H9 (cell line): ENCODE measurements at regions not wholly inside any gene's neighbourhood (a gene's known extent, or its start where the extent isn't known, plus 50 kb on each side); places are given as distances from the start of the nearest gene placed in this dataset.
A peak's percentile ranks its signal among the peaks of the same experiment; 100 is the strongest.

Experiments used
- DNase-seq: peaks from one replicate; pipeline ENCODE4 v3.0.0-alpha.2; 2017
- H2AFZ ChIP-seq: one replicate; pipeline ENCODE4 v1.6.1; 2013; ENCODE audit warnings: mild to moderate bottlenecking, low read length, control low read depth, moderate library complexity
- H2AK5ac ChIP-seq: 2 replicates; pipeline ENCODE4 v1.6.1; 2013; ENCODE audit warnings: low read length, control low read depth, mixed read lengths; ENCODE audit not compliant: insufficient read length
- H2BK120ac ChIP-seq: one replicate; pipeline ENCODE4 v1.6.1; 2013; ENCODE audit warnings: low read depth, mild to moderate bottlenecking, low read length, control low read depth, inconsistent platforms; ENCODE audit not compliant: poor library complexity, severe bottlenecking
- H2BK12ac ChIP-seq: 2 replicates; pipeline ENCODE4 v1.6.1; 2013; ENCODE audit warnings: low read length, control low read depth, mixed read lengths, low read depth; ENCODE audit not compliant: insufficient read length
- H2BK15ac ChIP-seq: 2 replicates; pipeline ENCODE4 v1.6.1; 2013; ENCODE audit warnings: low read depth, low read length, control low read depth
- H2BK20ac ChIP-seq: one replicate; pipeline ENCODE4 v1.6.1; 2013; ENCODE audit warnings: low read depth, mild to moderate bottlenecking, low read length, control low read depth, inconsistent platforms; ENCODE audit not compliant: poor library complexity, severe bottlenecking
- H2BK5ac ChIP-seq: 2 replicates; pipeline ENCODE4 v1.6.1; 2013; ENCODE audit warnings: low read length, control low read depth, mixed read lengths; ENCODE audit not compliant: insufficient read length
- H3K14ac ChIP-seq: 2 replicates; pipeline ENCODE4 v1.6.1; 2013; ENCODE audit warnings: low read length, control low read depth; ENCODE audit not compliant: insufficient read depth
- H3K18ac ChIP-seq: 2 replicates; pipeline ENCODE4 v1.6.1; 2013; ENCODE audit warnings: low read depth, mild to moderate bottlenecking, mixed read lengths, low read length, control low read depth; ENCODE audit not compliant: insufficient read length
- H3K23ac ChIP-seq: 2 replicates; pipeline ENCODE4 v1.6.1; 2013; ENCODE audit warnings: low read length, control low read depth, mixed read lengths, low read depth; ENCODE audit not compliant: insufficient read length
- H3K23me2 ChIP-seq: 2 replicates; pipeline ENCODE4 v1.6.1; 2013; ENCODE audit warnings: low read depth, mild to moderate bottlenecking, mixed read lengths, low read length, control low read depth; ENCODE audit not compliant: insufficient read length, poor library complexity, severe bottlenecking
- H3K27ac ChIP-seq: 2 replicates; pipeline ENCODE4 v1.5.1; 2013; ENCODE audit warnings: low read length, control low read depth, mixed read lengths, low read depth; ENCODE audit not compliant: insufficient read length
- H3K27me3 ChIP-seq: 2 replicates; pipeline ENCODE4 v1.6.1; 2013; ENCODE audit warnings: low read length, control low read depth, inconsistent platforms; ENCODE audit not compliant: insufficient read depth
- H3K4ac ChIP-seq: 2 replicates; pipeline ENCODE4 v1.6.1; 2013; ENCODE audit warnings: low read depth, mild to moderate bottlenecking, control low read depth, inconsistent platforms, low read length, moderate library complexity
- H3K4me1 ChIP-seq: 2 replicates; pipeline ENCODE4 v1.6.1; 2013; ENCODE audit warnings: low read length, control low read depth, inconsistent platforms; ENCODE audit not compliant: insufficient read depth
- H3K4me2 ChIP-seq: 2 replicates; pipeline ENCODE4 v1.6.1; 2013; ENCODE audit warnings: low read length, control low read depth, mixed read lengths; ENCODE audit not compliant: insufficient read length, insufficient read depth
- H3K56ac ChIP-seq: 2 replicates; pipeline ENCODE4 v1.6.1; 2013; ENCODE audit warnings: low read depth, mild to moderate bottlenecking, mixed read lengths, low read length, control low read depth; ENCODE audit not compliant: insufficient read length
- H3K79me1 ChIP-seq: 2 replicates; pipeline ENCODE4 v1.6.1; 2013; ENCODE audit warnings: low read depth, mild to moderate bottlenecking, moderate library complexity, low read length, control low read depth, inconsistent platforms; ENCODE audit not compliant: insufficient read depth, poor library complexity, severe bottlenecking
- H3K79me2 ChIP-seq: 2 replicates; pipeline ENCODE4 v1.6.1; 2013; ENCODE audit warnings: low read length, control low read depth, inconsistent platforms; ENCODE audit not compliant: insufficient read depth
- H3K9ac ChIP-seq: 2 replicates; pipeline ENCODE4 v1.6.1; 2013; ENCODE audit warnings: low read length, control low read depth, mixed read lengths; ENCODE audit not compliant: insufficient read length; ENCODE audit errors: extremely low read depth
- H3K9me3 ChIP-seq: one replicate; pipeline ENCODE4 v1.6.1; 2013; ENCODE audit warnings: low read depth, low read length, inconsistent platforms; ENCODE audit not compliant: control insufficient read depth
- H3T11ph ChIP-seq: one replicate; pipeline ENCODE4 v1.6.1; 2013; ENCODE audit warnings: mild to moderate bottlenecking, low read length, control low read depth, inconsistent platforms
- H4K20me1 ChIP-seq: one replicate; pipeline ENCODE4 v1.6.1; 2013; ENCODE audit not compliant: control insufficient read depth, insufficient read length, insufficient read depth
- H4K5ac ChIP-seq: 2 replicates; pipeline ENCODE4 v1.6.1; 2013; ENCODE audit warnings: low read depth, mild to moderate bottlenecking, mixed read lengths, low read length, control low read depth; ENCODE audit not compliant: insufficient read length
- H4K8ac ChIP-seq: replicated peaks from 2 replicates; pipeline ENCODE4 v1.6.1; 2013; ENCODE audit warnings: low read length, control low read depth, mixed read lengths, low read depth; ENCODE audit not compliant: insufficient read length
- H4K91ac ChIP-seq: 2 replicates; pipeline ENCODE4 v1.6.1; 2013; ENCODE audit warnings: low read depth, mild to moderate bottlenecking, moderate library complexity, mixed read lengths, low read length, control low read depth; ENCODE audit not compliant: insufficient read length
- H3K27ac Mint-ChIP-seq, 3 experiments: 2 replicates in 2 of 3; 3 replicates in 1 of 3; pipeline ENCODE4 v1.8.0; 2020 to 2021; ENCODE audit warnings: mixed read lengths in 3 of 3, mild to moderate bottlenecking in 1 of 3, moderate library complexity in 1 of 3
- H3K27me3 Mint-ChIP-seq: 2 replicates; pipeline ENCODE4 v1.8.0; 2021; ENCODE audit warnings: low read depth, mild to moderate bottlenecking, moderate library complexity, mixed read lengths
- H3K36me3 Mint-ChIP-seq, 3 experiments: 2 replicates in 2 of 3; 3 replicates in 1 of 3; pipeline ENCODE4 v1.8.0; 2020 to 2021; ENCODE audit warnings: low read depth in 3 of 3, mixed read lengths in 3 of 3; ENCODE audit not compliant: insufficient read depth in 1 of 3
- H3K4me1 Mint-ChIP-seq, 2 experiments: 2 replicates each; pipeline ENCODE4 v1.8.0; 2020; ENCODE audit warnings: mixed read lengths in 2 of 2
- H3K4me3 Mint-ChIP-seq, 2 experiments: 2 replicates in 1 of 2; 3 replicates in 1 of 2; pipeline ENCODE4 v1.8.0; 2020 to 2021; ENCODE audit warnings: mild to moderate bottlenecking in 2 of 2, mixed read lengths in 2 of 2, moderate library complexity in 1 of 2
- H3K9me3 Mint-ChIP-seq, 2 experiments: 2 replicates in 1 of 2; 3 replicates in 1 of 2; pipeline ENCODE4 v1.8.0; 2020; ENCODE audit warnings: mild to moderate bottlenecking in 2 of 2, mixed read lengths in 2 of 2, moderate library complexity in 1 of 2
- CTCF ChIP-seq: fragments of 200-600 bp; sonication (generic); conservative IDR thresholded peaks from 3 replicates; pipeline ENCODE4 v1.8.0; 2021; ENCODE audit warnings: antibody characterized with exemption, mild to moderate bottlenecking
- WGBS: extraction: QIAGEN DNeasy Blood & Tissue Kit; methylation state at CpG from one replicate; pipeline ENCODE4 v1.1.7; 2013; ENCODE audit warnings: missing lambda C conversion rate, low lambda C conversion rate, mixed read lengths; ENCODE audit not compliant: insufficient read length; ENCODE audit errors: extremely low coverage; 5-methylcytosine and 5-hydroxymethylcytosine counted together

GRCh38 chr10:28984431-28984830 lies 304.4 kb upstream of the LYZL1 start:
- Histone ChIP-seq H4K91ac (no peak overlapping the region), H3K4ac (no peak overlapping the region), H3K4me2 (no peak overlapping the region), H3K9me3 (no peaks in the 10 kb centered on the region), H2BK120ac (no peak overlapping the region), H3K27me3 (no peaks in the 10 kb centered on the region; the same call in 1 of the 2 replicates), H3K4me1 (no peaks in the 10 kb centered on the region), H4K20me1 (no peaks in the 10 kb centered on the region), H4K8ac (no peak overlapping the region), H4K5ac (no peak overlapping the region), H2AFZ (no peak overlapping the region), H2BK20ac (no peak overlapping the region), H2AK5ac (no peak overlapping the region), H3K23ac (no peak overlapping the region), H2BK5ac (no peak overlapping the region), H3T11ph (no peak overlapping the region), H3K56ac (no peak overlapping the region), H3K9ac (no peak overlapping the region), H3K14ac (no peak overlapping the region), H3K23me2 (no peaks in the 10 kb centered on the region), H3K27ac (no peak overlapping the region), H2BK15ac (no peak overlapping the region), H2BK12ac (no peak overlapping the region), H3K18ac (no peak overlapping the region), H3K79me1 (no peaks in the 10 kb centered on the region), H3K79me2 (no peaks in the 10 kb centered on the region)
- H3K4me1 Mint-ChIP-seq, result peaks cover 4 to 8% of the 10 kb centered on the region in 2 experiments; a peak in 3 of 4 replicates
- no CpG with 5 or more reads among the region's 6 CpGs for WGBS
- no peak for DNase-seq
- no peaks in the 10 kb centered on the region for H3K27me3 Mint-ChIP-seq
- H3K27ac Mint-ChIP-seq, result peak overlapping the region in 1 of 3 experiments; percentile 45; a peak in 2 of 7 replicates
- no peaks in the 10 kb centered on the region for H3K9me3 Mint-ChIP-seq
- TF ChIP-seq CTCF, result no peak
- no peak overlapping the region for H3K4me3 Mint-ChIP-seq
- H3K36me3 Mint-ChIP-seq, result no peaks in the 10 kb centered on the region
